ENCODE measurements at regions not wholly inside any gene's neighbourhood (a gene's known extent, or its start where the extent isn't known, plus 50 kb on each side); places are given as distances from the start of the nearest gene placed in this dataset.
"Not testable (repeated sequence)": the region's sequence is repeated elsewhere in the genome, so short reads cannot be mapped to it uniquely, and the experiment has no call there.

- DNase-seq (ENCODE audit: low read depth): no peak
Observed at GRCh38 chr21:38112219-38112789, 144.5 kb upstream of the KCNJ15 start.

- no peak for DNase-seq (ENCODE audit: low read depth)
Observed at GRCh38 chr21:38114717-38115333, 142.0 kb upstream of the KCNJ15 start.

- DNase-seq (ENCODE audit: low read depth): no peak
Observed at GRCh38 chr21:38115870-38116269, 140.9 kb upstream of the KCNJ15 start.

GRCh38 chr21:38119793-38120192 lies 137.0 kb upstream of the KCNJ15 start:
- no peak for DNase-seq (ENCODE audit: low read depth)

GRCh38 chr21:38120679-38120983 lies 136.2 kb upstream of the KCNJ15 start:
- not testable (repeated sequence) for DNase-seq (ENCODE audit: low read depth)

GRCh38 chr21:38120984-38121855 lies 135.6 kb upstream of the KCNJ15 start:
- DNase-seq (ENCODE audit: low read depth): no peak

GRCh38 chr21:38121888-38122720 lies 134.7 kb upstream of the KCNJ15 start:
- DNase-seq (ENCODE audit: low read depth): peak; percentile 26

- no peak for DNase-seq (ENCODE audit: low read depth)
Observed at GRCh38 chr21:38123626-38124025, 133.2 kb upstream of the KCNJ15 start.

- DNase-seq (ENCODE audit: low read depth): peak; percentile 69
Observed at GRCh38 chr21:38126666-38127303, 130.0 kb upstream of the KCNJ15 start.

GRCh38 chr21:38129711-38130110 lies 127.1 kb upstream of the KCNJ15 start:
- DNase-seq (ENCODE audit: low read depth): no peak

GRCh38 chr21:38133240-38133639 lies 123.6 kb upstream of the KCNJ15 start:
- no peak for DNase-seq (ENCODE audit: low read depth)

- peak; percentile 13 for DNase-seq (ENCODE audit: low read depth)
Observed at GRCh38 chr21:38134084-38134873, 122.5 kb upstream of the KCNJ15 start.

- DNase-seq (ENCODE audit: low read depth): peak; percentile 71
Observed at GRCh38 chr21:38136201-38136600, 120.6 kb upstream of the KCNJ15 start.

- DNase-seq (ENCODE audit: low read depth): peak; percentile 96
Observed at GRCh38 chr21:38139380-38140168, 117.2 kb upstream of the KCNJ15 start.

- DNase-seq (ENCODE audit: low read depth): peak; percentile 82
Observed at GRCh38 chr21:38140207-38140903, 116.4 kb upstream of the KCNJ15 start.

GRCh38 chr21:38142224-38142623 lies 114.6 kb upstream of the KCNJ15 start:
- DNase-seq (ENCODE audit: low read depth): peak; percentile 33

GRCh38 chr21:38144193-38144592 lies 112.6 kb upstream of the KCNJ15 start:
- DNase-seq (ENCODE audit: low read depth): no peak

GRCh38 chr21:38145104-38145503 lies 111.7 kb upstream of the KCNJ15 start:
- DNase-seq (ENCODE audit: low read depth): no peak

- no peak for DNase-seq (ENCODE audit: low read depth)
Observed at GRCh38 chr21:38147391-38147790, 109.4 kb upstream of the KCNJ15 start.
